ENCODE measurements at regions not wholly inside any gene's neighbourhood (a gene's known extent, or its start where the extent isn't known, plus 50 kb on each side); places are given as distances from the start of the nearest gene placed in this dataset.
A peak's percentile ranks its signal among the peaks of the same experiment; 100 is the strongest.

DNA sequence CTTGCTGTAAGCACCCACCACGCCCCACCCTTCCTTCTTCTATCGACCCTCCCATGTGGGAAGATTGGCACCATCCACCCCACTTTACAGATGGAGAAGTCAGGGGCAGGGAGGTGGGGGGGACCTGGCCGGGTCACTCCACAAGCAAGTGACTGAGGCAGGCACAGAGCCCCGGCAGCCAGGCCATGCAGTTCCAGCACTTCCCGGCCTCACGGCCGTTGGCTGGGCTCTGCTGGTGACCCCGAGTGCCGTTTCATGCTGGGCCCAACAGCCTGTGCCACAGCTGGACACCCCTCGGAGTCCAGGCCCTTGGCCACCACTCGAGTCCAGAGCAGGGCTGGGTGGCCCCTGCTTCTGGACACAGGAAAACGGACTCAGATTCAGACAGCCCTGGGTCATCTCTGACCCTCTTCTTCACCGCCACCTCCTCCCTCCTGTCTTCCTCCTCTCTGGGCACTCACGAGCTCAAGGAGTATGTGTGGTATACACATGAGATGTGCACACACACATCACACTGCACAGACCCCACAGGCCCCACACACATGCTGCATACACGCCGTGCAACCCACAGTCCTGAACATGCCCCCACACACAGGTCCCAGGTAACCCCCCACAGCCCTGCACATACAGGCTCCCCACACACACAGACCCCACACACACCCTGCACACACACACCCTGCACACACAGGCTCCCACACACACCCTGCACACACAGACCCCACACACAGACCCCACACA, 89.3 kb upstream of the GPC1 start:
- no peak overlapping the region for H3K27ac Mint-ChIP-seq
- no peaks in the 10 kb centered on the region for H3K36me3 Mint-ChIP-seq (ENCODE audit: low read depth)
- H3K9me3 Mint-ChIP-seq = peaks cover 20% of the 10 kb centered on the region
- TF ChIP-seq, protein P1, sequence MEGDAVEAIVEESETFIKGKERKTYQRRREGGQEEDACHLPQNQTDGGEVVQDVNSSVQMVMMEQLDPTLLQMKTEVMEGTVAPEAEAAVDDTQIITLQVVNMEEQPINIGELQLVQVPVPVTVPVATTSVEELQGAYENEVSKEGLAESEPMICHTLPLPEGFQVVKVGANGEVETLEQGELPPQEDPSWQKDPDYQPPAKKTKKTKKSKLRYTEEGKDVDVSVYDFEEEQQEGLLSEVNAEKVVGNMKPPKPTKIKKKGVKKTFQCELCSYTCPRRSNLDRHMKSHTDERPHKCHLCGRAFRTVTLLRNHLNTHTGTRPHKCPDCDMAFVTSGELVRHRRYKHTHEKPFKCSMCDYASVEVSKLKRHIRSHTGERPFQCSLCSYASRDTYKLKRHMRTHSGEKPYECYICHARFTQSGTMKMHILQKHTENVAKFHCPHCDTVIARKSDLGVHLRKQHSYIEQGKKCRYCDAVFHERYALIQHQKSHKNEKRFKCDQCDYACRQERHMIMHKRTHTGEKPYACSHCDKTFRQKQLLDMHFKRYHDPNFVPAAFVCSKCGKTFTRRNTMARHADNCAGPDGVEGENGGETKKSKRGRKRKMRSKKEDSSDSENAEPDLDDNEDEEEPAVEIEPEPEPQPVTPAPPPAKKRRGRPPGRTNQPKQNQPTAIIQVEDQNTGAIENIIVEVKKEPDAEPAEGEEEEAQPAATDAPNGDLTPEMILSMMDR (IDR thresholded peaks at IDR 0.05; ENCODE audit: unreplicated experiment in 3 of 3) = no peak
- no peak overlapping the region for H3K4me3 Mint-ChIP-seq
- peaks cover 8% of the 10 kb centered on the region for H3K27me3 Mint-ChIP-seq (ENCODE audit: low read depth)
- H3K4me1 Mint-ChIP-seq = peaks cover 18% of the 10 kb centered on the region

DNA sequence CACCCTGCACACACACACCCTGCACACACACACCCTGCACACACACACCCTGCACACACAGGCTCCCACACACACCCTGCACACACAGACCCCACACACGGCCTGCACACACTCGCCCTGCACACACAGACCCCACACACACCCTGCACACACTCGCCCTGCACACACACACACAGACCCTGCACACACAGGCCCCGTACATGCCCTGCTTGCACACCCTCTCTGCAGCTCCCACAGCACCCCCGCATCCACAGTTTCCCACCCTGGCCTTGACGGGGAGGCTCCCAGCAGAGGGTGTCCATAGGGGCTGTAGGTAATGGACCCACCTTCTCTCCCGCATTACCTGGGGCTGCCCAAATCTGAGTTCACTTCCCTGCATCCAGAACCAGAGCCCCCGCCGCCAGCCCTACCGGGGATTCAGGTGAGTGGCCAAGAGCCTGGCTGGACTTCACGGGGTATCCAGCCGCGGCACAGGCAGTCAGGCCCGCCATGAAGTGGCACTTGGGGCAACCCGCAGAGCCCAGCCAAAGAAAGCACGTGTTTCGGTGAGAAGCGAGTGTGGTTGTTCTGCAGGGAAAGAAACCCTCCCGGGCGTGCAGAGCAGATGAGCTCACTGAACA, 88.6 kb upstream of the GPC1 start:
- no peak overlapping the region for H3K4me3 Mint-ChIP-seq
- TF ChIP-seq, protein P1 (IDR thresholded peaks at IDR 0.05; ENCODE audit: unreplicated experiment in 3 of 3) = no peak
- no peaks in the 10 kb centered on the region for H3K36me3 Mint-ChIP-seq (ENCODE audit: low read depth)
- H3K4me1 Mint-ChIP-seq = peaks cover 24% of the 10 kb centered on the region
- H3K27me3 Mint-ChIP-seq (ENCODE audit: low read depth) = peaks cover 11% of the 10 kb centered on the region
- no peak overlapping the region for H3K27ac Mint-ChIP-seq
- peaks cover 20% of the 10 kb centered on the region for H3K9me3 Mint-ChIP-seq

DNA sequence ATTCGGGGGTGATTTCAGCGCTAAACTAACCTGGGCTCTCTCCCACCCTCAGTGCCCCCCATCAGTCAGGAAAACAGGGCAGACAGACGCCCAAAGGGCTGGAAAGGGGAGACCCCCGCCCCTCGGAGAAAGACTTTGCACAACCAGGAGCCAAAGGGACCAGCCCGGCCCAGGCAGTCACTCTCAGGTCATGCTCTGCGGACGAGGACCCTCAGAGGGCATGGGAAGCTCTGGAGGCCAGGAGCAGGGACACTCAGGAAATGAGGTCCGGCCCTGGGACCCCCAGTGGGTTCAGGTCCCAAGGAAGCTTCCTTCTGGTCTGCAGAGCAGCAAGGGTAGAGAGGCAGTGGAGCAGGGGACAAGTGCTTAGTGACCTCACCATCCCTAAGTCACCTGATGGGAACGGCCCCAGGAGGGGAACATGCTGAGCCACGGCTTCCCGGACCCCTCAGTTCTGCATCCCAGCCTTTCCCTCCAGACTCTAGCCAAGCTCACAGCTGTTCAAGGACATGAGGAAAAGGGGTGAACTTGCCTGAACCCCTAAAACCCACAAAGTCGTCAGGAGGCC, 88.0 kb upstream of the GPC1 start:
- Mint-ChIP-seq H3K4me3 (no peak overlapping the region), H3K9me3 (peaks cover 20% of the 10 kb centered on the region), H3K36me3 (ENCODE audit: low read depth) (no peaks in the 10 kb centered on the region), H3K4me1 (peaks cover 30% of the 10 kb centered on the region), H3K27ac (no peak overlapping the region), H3K27me3 (ENCODE audit: low read depth) (peaks cover 13% of the 10 kb centered on the region)
- TF ChIP-seq, protein P1 (IDR thresholded peaks at IDR 0.05; ENCODE audit: unreplicated experiment in 3 of 3) = no peak

DNA sequence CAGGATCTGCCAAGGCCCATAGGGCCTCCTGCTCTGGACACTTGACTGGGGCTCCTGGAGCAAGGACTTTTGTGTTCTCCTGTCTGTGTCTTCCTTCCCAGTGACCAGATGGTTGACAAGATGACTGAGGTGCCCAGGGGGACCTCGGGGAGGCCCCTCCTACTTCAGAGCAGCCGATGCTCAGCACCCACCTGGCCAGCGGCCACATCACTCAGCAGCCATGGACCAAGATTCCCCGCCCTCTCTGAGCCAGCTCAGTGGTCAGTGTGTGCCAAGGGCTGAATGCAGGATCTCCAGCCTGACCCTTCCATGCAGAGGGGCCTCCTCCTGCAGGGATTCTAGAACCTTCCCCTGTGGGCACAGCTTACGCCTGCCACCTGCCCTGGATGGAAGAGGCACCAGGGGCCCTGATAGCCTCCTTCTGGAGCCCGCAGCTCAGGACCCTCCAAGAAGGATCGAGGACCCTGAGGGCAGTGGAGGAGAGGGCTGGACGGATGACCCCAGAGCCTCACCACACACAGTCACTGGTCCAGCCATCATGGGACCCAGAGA, 87.4 kb upstream of the GPC1 start:
- Mint-ChIP-seq H3K9me3 (peaks cover 18% of the 10 kb centered on the region), H3K27ac (no peak overlapping the region), H3K4me3 (no peak overlapping the region), H3K36me3 (ENCODE audit: low read depth) (no peaks in the 10 kb centered on the region), H3K4me1 (peaks cover 34% of the 10 kb centered on the region), H3K27me3 (ENCODE audit: low read depth) (peaks cover 15% of the 10 kb centered on the region)
- TF ChIP-seq, protein P1 (IDR thresholded peaks at IDR 0.05; ENCODE audit: unreplicated experiment in 3 of 3) = no peak

DNA sequence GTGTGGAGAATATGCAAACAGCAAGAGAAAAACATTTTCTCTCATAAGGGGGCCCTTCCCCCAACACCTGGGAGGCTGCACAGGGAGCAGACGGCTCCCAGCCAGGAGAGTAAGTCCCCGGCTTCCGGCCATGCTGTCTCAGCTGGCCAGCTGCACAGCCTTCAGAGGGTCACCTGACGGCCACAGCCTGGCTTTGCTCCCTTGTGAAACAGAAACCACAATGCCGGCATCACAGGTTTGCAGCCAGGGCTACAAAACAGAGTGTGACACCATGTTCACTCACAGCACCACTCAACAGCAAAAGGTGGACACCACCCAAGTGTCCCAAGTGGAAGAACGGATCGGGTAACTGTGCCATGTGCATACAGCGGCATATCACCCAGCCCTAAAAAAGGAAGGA, 86.9 kb upstream of the GPC1 start:
- H3K27ac Mint-ChIP-seq = peak overlapping the region in 1 of 3 experiments; percentile 21
- H3K4me1 Mint-ChIP-seq = peaks cover 34% of the 10 kb centered on the region
- H3K27me3 Mint-ChIP-seq (ENCODE audit: low read depth) = peaks cover 16% of the 10 kb centered on the region
- peaks cover 14% of the 10 kb centered on the region for H3K9me3 Mint-ChIP-seq
- TF ChIP-seq, protein P1 (IDR thresholded peaks at IDR 0.05; ENCODE audit: unreplicated experiment in 3 of 3) = no peak
- no peaks in the 10 kb centered on the region for H3K36me3 Mint-ChIP-seq (ENCODE audit: low read depth)
- H3K4me3 Mint-ChIP-seq = no peak overlapping the region
